HCT116 (cell line): ENCODE measurements at regions not wholly inside any gene's neighbourhood (a gene's known extent, or its start where the extent isn't known, plus 50 kb on each side); places are given as distances from the start of the nearest gene placed in this dataset.

ENCODE experiments used
- CBX3 ChIP-seq: IDR thresholded peaks from 2 replicates; pipeline ENCODE4 v1.6.1; 2012; ENCODE audit warnings: low read depth
- CEBPB ChIP-seq: IDR thresholded peaks from 2 replicates; pipeline ENCODE4 v1.6.1; 2012; ENCODE audit warnings: low read depth
- CTCF ChIP-seq, 3 experiments: fragments of 200-600 bp in 1 of 3; sonication (generic) in 1 of 3; IDR thresholded peaks in 2 of 3; conservative IDR thresholded peaks in 1 of 3; 2 replicates each; pipeline ENCODE4 v1.5.1; 2012 to 2017; ENCODE audit warnings: low read depth in 2 of 3, low read length in 2 of 3, antibody characterized with exemption in 1 of 3, borderline replicate concordance in 1 of 3, control low read depth in 1 of 3, mild to moderate bottlenecking in 1 of 3, mixed read lengths in 1 of 3, mixed run types in 1 of 3, moderate library complexity in 1 of 3; ENCODE audit not compliant: insufficient read depth in 1 of 3
- EGR1 ChIP-seq: IDR thresholded peaks from 2 replicates; pipeline ENCODE4 v1.6.1; 2012; ENCODE audit warnings: low read depth
- JUND ChIP-seq: IDR thresholded peaks from 2 replicates; pipeline ENCODE4 v1.6.1; 2012
- POLR2A ChIP-seq: IDR thresholded peaks from 2 replicates; pipeline ENCODE4 v1.7.0; 2011; ENCODE audit warnings: borderline replicate concordance; ENCODE audit not compliant: insufficient read depth, insufficient read length; ENCODE audit errors: extremely low read depth
- POLR2AphosphoS5 ChIP-seq: IDR thresholded peaks from 2 replicates; pipeline ENCODE4 v1.6.1; 2011; ENCODE audit warnings: mild to moderate bottlenecking, low read depth, low read length, moderate library complexity
- RAD21 ChIP-seq: IDR thresholded peaks from 2 replicates; pipeline ENCODE4 v1.6.1; 2012; ENCODE audit warnings: low read depth, mild to moderate bottlenecking
- REST ChIP-seq: IDR thresholded peaks from 2 replicates; pipeline ENCODE4 v1.6.1; 2012; ENCODE audit warnings: low read depth
- SP1 ChIP-seq: IDR thresholded peaks from 2 replicates; pipeline ENCODE4 v1.6.1; 2012; ENCODE audit warnings: low read depth
- ZFX ChIP-seq: fragments of 450-650 bp; IDR thresholded peaks from 2 replicates; pipeline ENCODE4 v1.6.1; 2017
- ZNF274 ChIP-seq: fragments of 200-500 bp; sonication (Bioruptor generic); IDR thresholded peaks from 2 replicates; pipeline ENCODE4 v1.6.1; 2014; ENCODE audit warnings: mild to moderate bottlenecking, low read depth, low read length, inconsistent platforms
- TF ChIP-seq, protein P1 (sequence below): IDR thresholded peaks from 2 replicates; pipeline ENCODE4 v1.6.1; 2012
- TF ChIP-seq, protein P2 (sequence below): IDR thresholded peaks from 2 replicates; pipeline ENCODE4 v1.6.1; 2012

- TF ChIP-seq CTCF (IDR thresholded peaks at IDR 0.05 in 2 of 3, conservative IDR thresholded peaks at IDR 0.05 in 1 of 3; ENCODE audit: borderline replicate concordance in 1 of 3, insufficient read depth in 1 of 3, low read depth in 2 of 3, low read length in 2 of 3) (no peak), ZNF274 (no peak), RAD21 (no peak), JUND (no peak), REST (no peak), POLR2A (no peak), POLR2AphosphoS5 (no peak), CBX3 (no peak), CEBPB (no peak), SP1 (no peak), ZFX (no peak), EGR1 (no peak)
- TF ChIP-seq, protein P1, sequence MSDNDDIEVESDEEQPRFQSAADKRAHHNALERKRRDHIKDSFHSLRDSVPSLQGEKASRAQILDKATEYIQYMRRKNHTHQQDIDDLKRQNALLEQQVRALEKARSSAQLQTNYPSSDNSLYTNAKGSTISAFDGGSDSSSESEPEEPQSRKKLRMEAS, result no peak
- TF ChIP-seq, protein P2, sequence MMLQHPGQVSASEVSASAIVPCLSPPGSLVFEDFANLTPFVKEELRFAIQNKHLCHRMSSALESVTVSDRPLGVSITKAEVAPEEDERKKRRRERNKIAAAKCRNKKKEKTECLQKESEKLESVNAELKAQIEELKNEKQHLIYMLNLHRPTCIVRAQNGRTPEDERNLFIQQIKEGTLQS, result no peak
Measured at GRCh38 chr21:18148401-18148800, 96.2 kb upstream of the CHODL start.
